T-helper 2 cell treated with Interferon-gamma antibody and Interleukin-4, amounts not matched to agents 100 ng/mL and 5 ng/mL, for 36 hours (primary cell): ENCODE measurements at regions not wholly inside any gene's neighbourhood (a gene's known extent, or its start where the extent isn't known, plus 50 kb on each side); places are given as distances from the start of the nearest gene placed in this dataset.

Source experiments
- intact Hi-C: fragments of 100-400 bp; cut with micrococcal nuclease; formaldehyde crosslinking; loops from one replicate; pipeline ENCODE4 v1.15.1; 2023

GRCh38 chr18:39653221-39653620 is 2087.6 kb upstream of the CELF4 start:
- intact Hi-C loops, result no loop called here

- intact Hi-C loops, result no loop called here
Observed at GRCh38 chr18:39648616-39649015, 2083.0 kb upstream of the CELF4 start.

- intact Hi-C loops, result no loop called here
Observed at GRCh38 chr18:39647627-39648534, 2082.3 kb upstream of the CELF4 start.

GRCh38 chr18:39638224-39638623 is 2072.6 kb upstream of the CELF4 start:
- intact Hi-C loops, result no loop called here

GRCh38 chr18:39636931-39637330 is 2071.3 kb upstream of the CELF4 start:
- intact Hi-C loops, result no loop called here

GRCh38 chr18:39635966-39636365 is 2070.4 kb upstream of the CELF4 start:
- intact Hi-C loops, result no loop called here

- intact Hi-C loops, result no loop called here
Observed at GRCh38 chr18:39635192-39635591, 2069.6 kb upstream of the CELF4 start.

GRCh38 chr18:39627936-39628335 is 2062.3 kb upstream of the CELF4 start:
- intact Hi-C loops, result no loop called here

- intact Hi-C loops, result no loop called here
Observed at GRCh38 chr18:39624961-39625360, 2059.4 kb upstream of the CELF4 start.

- intact Hi-C loops, result no loop called here
Observed at GRCh38 chr18:39622431-39622830, 2056.8 kb upstream of the CELF4 start.

- intact Hi-C loops, result no loop called here
Observed at GRCh38 chr18:39620551-39621168, 2055.1 kb upstream of the CELF4 start.

- intact Hi-C loops, result no loop called here
Observed at GRCh38 chr18:39618265-39619003, 2052.8 kb upstream of the CELF4 start.

- intact Hi-C loops, result no loop called here
Observed at GRCh38 chr18:39611381-39612100, 2045.9 kb upstream of the CELF4 start.

- intact Hi-C loops, result no loop called here
Observed at GRCh38 chr18:39607034-39607433, 2041.4 kb upstream of the CELF4 start.

- intact Hi-C loops, result no loop called here
Observed at GRCh38 chr18:39604836-39605235, 2039.2 kb upstream of the CELF4 start.

GRCh38 chr18:39602131-39602530 is 2036.5 kb upstream of the CELF4 start:
- intact Hi-C loops, result no loop called here

- intact Hi-C loops, result no loop called here
Observed at GRCh38 chr18:39600894-39601293, 2035.3 kb upstream of the CELF4 start.

GRCh38 chr18:39599251-39599650 is 2033.7 kb upstream of the CELF4 start:
- intact Hi-C loops, result no loop called here

GRCh38 chr18:39596891-39597290 is 2031.3 kb upstream of the CELF4 start:
- intact Hi-C loops, result no loop called here

GRCh38 chr18:39596221-39596620 is 2030.6 kb upstream of the CELF4 start:
- intact Hi-C loops, result no loop called here

- intact Hi-C loops, result no loop called here
Observed at GRCh38 chr18:39594206-39594605, 2028.6 kb upstream of the CELF4 start.
